Stimulated activated CD4-positive, alpha-beta T cell treated with anti-CD3 and anti-CD28 coated beads, Interleukin-4, amount 100 ng/mL, for 4 hours (primary cell): ENCODE measurements at regions not wholly inside any gene's neighbourhood (a gene's known extent, or its start where the extent isn't known, plus 50 kb on each side); places are given as distances from the start of the nearest gene placed in this dataset.
"Not testable (repeated sequence)": the region's sequence is repeated elsewhere in the genome, so short reads cannot be mapped to it uniquely, and the experiment has no call there.

Source experiments
- DNase-seq, 2 experiments: peaks; one replicate each; pipeline ENCODE4 v3.0.0-alpha.2; 2020

- DNase-seq: no peak
Measured at GRCh38 chrX:1140236-1140681, 72.2 kb downstream of the CRLF2 start.

- no peak for DNase-seq
Measured at GRCh38 chrX:1139185-1139500, 73.3 kb downstream of the CRLF2 start.

GRCh38 chrX:1138476-1139184 lies 73.8 kb downstream of the CRLF2 start:
- DNase-seq: no peak

GRCh38 chrX:1137531-1137930 lies 74.9 kb downstream of the CRLF2 start:
- DNase-seq: no peak

GRCh38 chrX:1136582-1136981 lies 75.9 kb downstream of the CRLF2 start:
- DNase-seq: not testable (repeated sequence)

- no peak for DNase-seq
Measured at GRCh38 chrX:1134976-1135375, 77.5 kb downstream of the CRLF2 start.

- no peak for DNase-seq
Measured at GRCh38 chrX:1134156-1134555, 78.3 kb downstream of the CRLF2 start.

- no peak for DNase-seq
Measured at GRCh38 chrX:1126738-1127137, 85.7 kb downstream of the CRLF2 start.

- DNase-seq: no peak
Measured at GRCh38 chrX:1124531-1124930, 87.9 kb downstream of the CRLF2 start.

- DNase-seq: not testable (repeated sequence)
Measured at GRCh38 chrX:1122851-1123250, 89.6 kb downstream of the CRLF2 start.

GRCh38 chrX:1119275-1119674 lies 93.2 kb downstream of the CRLF2 start:
- no peak for DNase-seq

- no peak for DNase-seq
Measured at GRCh38 chrX:1118572-1119199, 93.8 kb downstream of the CRLF2 start.

- not testable (repeated sequence) for DNase-seq
Measured at GRCh38 chrX:1115411-1115810, 97.0 kb downstream of the CRLF2 start.

- no peak for DNase-seq
Measured at GRCh38 chrX:1112321-1112720, 100.1 kb downstream of the CRLF2 start.

- no peak for DNase-seq
Measured at GRCh38 chrX:1111601-1112300, 100.7 kb downstream of the CRLF2 start.

GRCh38 chrX:1109580-1110119 lies 102.8 kb downstream of the CRLF2 start:
- DNase-seq: no peak

GRCh38 chrX:1108501-1109445 lies 103.7 kb downstream of the CRLF2 start:
- no peak for DNase-seq

GRCh38 chrX:1106478-1107210 lies 105.8 kb downstream of the CRLF2 start:
- DNase-seq: no peak

- no peak for DNase-seq
Measured at GRCh38 chrX:1105671-1106419, 106.6 kb downstream of the CRLF2 start.

GRCh38 chrX:1105031-1105430 lies 107.4 kb downstream of the CRLF2 start:
- not testable (repeated sequence) for DNase-seq

- no peak for DNase-seq
Measured at GRCh38 chrX:1103360-1103759, 109.1 kb downstream of the CRLF2 start.
